ENCODE measurements at regions not wholly inside any gene's neighbourhood (a gene's known extent, or its start where the extent isn't known, plus 50 kb on each side); places are given as distances from the start of the nearest gene placed in this dataset.

DNA sequence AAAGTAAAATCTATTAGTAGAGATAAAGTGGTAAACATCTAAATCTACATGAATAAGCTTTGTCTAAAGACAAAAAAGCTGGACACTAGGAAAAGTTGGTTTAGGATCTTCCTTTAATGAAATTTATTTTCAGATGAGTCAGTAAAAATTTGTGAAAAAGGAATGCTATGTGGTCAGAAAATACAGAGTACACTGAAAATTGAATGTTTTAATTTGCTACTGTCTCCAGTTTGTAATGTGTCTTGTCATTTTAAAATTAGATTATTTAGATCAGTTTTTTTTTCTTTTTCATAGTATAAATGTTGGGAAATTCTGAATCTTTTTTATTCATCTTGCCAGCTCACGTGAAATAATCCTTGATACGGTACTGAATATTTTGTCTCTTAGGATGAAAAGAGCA is 56.9 kb downstream of the SLITRK6 start:
- DNase-seq, result no peak

- DNase-seq, result no peak
Measured at GRCh38 chr13:85741017-85741416, 58.2 kb downstream of the SLITRK6 start.

- DNase-seq, result no peak
Measured at GRCh38 chr13:85738696-85739320, 60.4 kb downstream of the SLITRK6 start.

DNA sequence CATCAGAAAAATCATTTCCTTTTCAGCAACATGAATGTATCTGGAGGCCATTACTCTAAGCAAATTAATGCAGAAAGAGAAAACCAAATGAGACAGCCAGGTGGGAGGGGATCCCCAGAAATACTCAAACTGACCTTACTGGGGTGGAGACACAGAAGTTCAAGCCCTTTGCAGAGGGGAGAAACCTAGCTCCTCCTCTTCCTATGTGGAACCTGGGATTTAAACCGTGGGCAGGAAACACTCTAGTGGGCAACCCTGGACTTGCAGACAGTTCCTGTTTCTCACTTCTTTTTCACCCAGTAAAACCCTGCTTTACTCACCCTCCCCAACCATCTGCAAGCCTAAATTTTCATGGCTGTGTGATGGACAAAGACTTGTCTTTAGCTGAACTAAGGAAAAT is 61.3 kb downstream of the SLITRK6 start:
- DNase-seq, result no peak

GRCh38 chr13:85729296-85729695 is 69.9 kb downstream of the SLITRK6 start:
- no peak for DNase-seq

GRCh38 chr13:85728811-85729210 is 70.4 kb downstream of the SLITRK6 start:
- DNase-seq, result no peak

GRCh38 chr13:85725433-85725832 is 73.8 kb downstream of the SLITRK6 start:
- no peak for DNase-seq

DNA sequence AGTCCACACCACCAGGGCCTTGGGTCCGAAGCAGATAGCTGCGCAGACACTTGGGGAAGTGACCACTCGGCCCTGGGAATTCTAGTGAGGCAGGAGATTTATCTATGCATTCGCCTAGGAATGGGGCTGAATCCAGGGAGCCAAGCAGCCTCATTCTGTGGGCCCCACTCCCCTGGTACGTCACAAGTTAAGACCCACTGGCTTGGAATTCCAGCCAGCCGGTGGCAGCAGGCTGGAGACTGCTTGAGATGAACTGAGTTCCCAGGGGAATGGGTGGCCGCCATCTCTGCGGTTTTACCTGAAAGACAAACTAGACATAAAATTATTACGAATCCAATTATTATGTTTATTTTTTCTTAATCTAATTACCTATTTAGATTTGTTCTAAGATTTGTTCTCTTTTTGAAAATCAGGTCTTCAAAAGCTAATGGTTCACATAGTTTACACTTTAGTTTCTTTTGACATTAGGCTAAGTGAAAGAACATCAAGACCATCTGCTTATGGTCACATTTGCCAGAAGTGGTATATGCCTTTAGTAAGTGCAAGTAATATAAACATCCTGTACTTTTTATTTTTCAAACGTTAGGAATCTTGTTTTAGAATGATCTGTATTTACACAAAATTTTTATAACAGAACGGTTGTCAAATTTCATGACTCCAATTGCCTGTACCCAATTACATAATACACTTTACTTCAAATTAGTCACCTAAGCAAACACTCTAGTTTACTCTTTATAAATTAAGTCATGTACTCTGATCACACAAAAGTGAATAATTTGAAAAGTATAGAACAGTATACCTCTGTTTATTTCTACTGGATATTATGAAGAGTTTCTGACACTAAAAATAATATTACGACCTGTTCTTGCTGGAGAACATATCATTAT is 74.4 kb downstream of the SLITRK6 start:
- no peak for DNase-seq

DNA sequence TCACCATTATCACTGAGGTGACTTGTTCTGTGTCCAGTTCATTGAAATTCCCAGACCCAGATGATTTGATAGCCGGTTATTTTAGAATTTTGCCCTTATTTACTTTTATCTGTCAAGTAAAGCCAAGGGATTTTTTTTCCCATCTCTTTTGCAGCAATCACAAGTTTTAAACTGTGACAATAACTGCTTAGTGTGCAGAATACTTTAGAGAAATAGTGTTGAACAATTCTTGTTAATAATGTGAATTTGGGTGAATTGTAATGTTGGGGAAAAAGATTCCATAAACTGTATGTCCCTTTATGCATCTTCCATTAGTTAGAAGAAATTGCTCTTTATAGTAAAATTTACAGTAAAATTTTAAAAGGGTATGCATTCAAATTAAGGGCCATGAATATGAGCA is 79.5 kb downstream of the SLITRK6 start:
- DNase-seq, result no peak

DNA sequence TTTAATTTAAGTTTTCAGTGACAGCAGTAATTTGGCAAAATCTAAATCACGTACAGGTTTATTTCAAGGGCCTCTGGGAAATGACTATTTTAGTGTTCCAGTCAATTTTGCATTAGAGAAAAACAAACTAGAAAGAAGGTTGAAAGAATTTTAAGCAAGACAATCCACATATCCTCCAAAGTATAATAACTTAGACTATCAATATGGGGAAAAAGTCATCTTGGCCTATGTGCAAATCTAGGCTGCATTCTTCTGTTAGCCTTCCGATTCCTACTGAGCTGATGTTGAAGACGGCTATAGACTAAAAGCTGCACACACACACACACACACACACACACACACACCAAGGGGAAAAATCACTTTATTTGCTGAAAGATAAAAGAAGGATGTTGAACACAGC is 81.3 kb downstream of the SLITRK6 start:
- DNase-seq, result no peak

GRCh38 chr13:85710545-85710944 is 88.7 kb downstream of the SLITRK6 start:
- no peak for DNase-seq

- DNase-seq, result no peak
Measured at GRCh38 chr13:85709721-85710120, 89.5 kb downstream of the SLITRK6 start.

GRCh38 chr13:85709072-85709471 is 90.1 kb downstream of the SLITRK6 start:
- no peak for DNase-seq

GRCh38 chr13:85700906-85701305 is 98.3 kb downstream of the SLITRK6 start:
- DNase-seq, result no peak

DNA sequence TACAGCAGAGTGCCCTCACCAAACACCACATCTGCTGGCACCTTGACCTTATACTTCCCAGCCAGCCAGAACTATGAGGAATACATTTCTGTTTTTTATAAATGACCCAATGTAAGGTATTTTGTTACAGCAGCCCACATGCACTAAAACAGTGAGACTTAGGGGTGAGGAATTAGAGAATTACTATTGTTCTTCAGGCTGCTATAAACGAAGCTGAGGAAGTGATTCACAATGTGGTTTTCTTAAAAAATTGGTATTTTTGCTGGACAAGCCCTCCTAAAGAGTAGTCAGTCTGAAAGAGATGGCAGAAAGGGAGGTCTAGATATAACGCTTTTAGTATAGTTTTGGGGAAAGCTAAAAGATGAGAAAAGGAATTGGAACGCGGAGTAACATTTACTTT is 101.0 kb downstream of the SLITRK6 start:
- no peak for DNase-seq

- no peak for DNase-seq
Measured at GRCh38 chr13:85694992-85695391, 104.2 kb downstream of the SLITRK6 start.

DNA sequence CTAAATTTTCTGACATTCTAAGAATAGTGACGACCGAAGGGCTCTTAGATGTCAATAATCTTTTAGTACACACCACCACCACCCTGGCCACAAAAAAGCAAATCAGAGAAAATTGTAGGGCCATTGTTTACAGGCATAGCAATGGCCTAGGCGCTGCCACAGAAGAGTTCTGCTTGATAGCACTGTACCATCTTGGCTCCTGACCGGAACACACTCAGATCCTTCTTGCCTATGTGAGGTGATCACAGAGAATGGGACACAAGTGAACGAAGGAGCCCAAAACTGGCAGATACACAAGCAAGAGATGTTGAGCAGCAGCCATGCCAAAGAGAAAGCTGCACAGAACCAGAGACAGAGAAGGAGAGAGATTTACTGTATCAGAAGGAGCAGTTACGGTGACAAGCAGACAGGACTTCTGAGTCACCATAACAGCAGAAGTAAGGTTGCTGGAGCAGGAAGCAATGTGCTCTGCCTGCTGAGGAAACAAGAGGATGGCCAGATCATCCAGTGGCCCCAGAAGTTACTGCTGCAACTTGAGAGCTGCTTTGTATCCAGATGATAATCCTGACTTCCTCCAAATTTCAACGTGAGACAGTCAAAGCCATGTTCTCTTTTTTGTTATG is 105.2 kb downstream of the SLITRK6 start:
- DNase-seq, result no peak

- no peak for DNase-seq
Measured at GRCh38 chr13:85690368-85690767, 108.9 kb downstream of the SLITRK6 start.

GRCh38 chr13:85685436-85685835 is 113.8 kb downstream of the SLITRK6 start:
- no peak for DNase-seq

- DNase-seq, result no peak
Measured at GRCh38 chr13:85675151-85675907, 123.9 kb downstream of the SLITRK6 start.

DNA sequence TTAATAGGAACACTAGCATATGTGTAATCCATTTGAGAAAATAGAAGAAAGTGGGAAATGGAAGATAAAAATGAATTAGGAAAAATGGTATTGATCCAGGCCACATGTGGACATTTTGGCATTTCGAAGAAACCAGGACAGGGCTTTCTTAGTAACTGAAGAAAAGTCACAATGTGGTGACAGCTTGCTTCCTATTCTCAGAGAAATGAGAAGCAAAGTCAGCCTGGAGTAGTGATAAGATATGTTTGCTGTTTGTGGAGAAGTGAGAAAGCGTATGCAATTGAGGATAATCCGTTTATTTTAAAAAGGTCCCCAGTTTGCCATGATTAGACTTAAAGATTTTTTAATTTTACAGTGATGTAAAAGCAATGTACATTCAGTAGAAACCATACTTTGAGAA is 127.9 kb downstream of the SLITRK6 start:
- no peak for DNase-seq

GRCh38 chr13:85666356-85666755 is 132.9 kb downstream of the SLITRK6 start:
- DNase-seq, result no peak

- no peak for DNase-seq
Measured at GRCh38 chr13:85665286-85665685, 133.9 kb downstream of the SLITRK6 start.

All from KG1 (cell line).